NCI-H510A (cell line): ENCODE measurements at regions not wholly inside any gene's neighbourhood (a gene's known extent, or its start where the extent isn't known, plus 50 kb on each side); places are given as distances from the start of the nearest gene placed in this dataset.
A peak's percentile ranks its signal among the peaks of the same experiment; 100 is the strongest.
"Not testable (repeated sequence)": the region's sequence is repeated elsewhere in the genome, so short reads cannot be mapped to it uniquely, and the experiment has no call there.

Experiments used
- DNase-seq: peaks from one replicate; lab custom pipeline; 2025; lab: John Stamatoyannopoulos, UW

GRCh38 chr2:106009096-106009495, 185.0 kb downstream of the UXS1 start:
- DNase-seq = no peak

- no peak for DNase-seq
Observed at GRCh38 chr2:106004851-106005250, 189.2 kb downstream of the UXS1 start.

GRCh38 chr2:105999211-105999989, 194.7 kb downstream of the UXS1 start:
- DNase-seq = no peak

- DNase-seq = no peak
Observed at GRCh38 chr2:105997711-105998110, 196.4 kb downstream of the UXS1 start.

GRCh38 chr2:105990624-105991023, 203.5 kb downstream of the UXS1 start:
- no peak for DNase-seq

- not testable (repeated sequence) for DNase-seq
Observed at GRCh38 chr2:105989803-105990202, 204.3 kb downstream of the UXS1 start.

- no peak for DNase-seq
Observed at GRCh38 chr2:105989070-105989469, 205.0 kb downstream of the UXS1 start.

GRCh38 chr2:105977807-105978206, 216.3 kb downstream of the UXS1 start:
- DNase-seq = no peak

- no peak for DNase-seq
Observed at GRCh38 chr2:105977212-105977611, 216.9 kb downstream of the UXS1 start.

- no peak for DNase-seq
Observed at GRCh38 chr2:105974812-105975211, 219.3 kb downstream of the UXS1 start.

GRCh38 chr2:105972927-105973326, 221.2 kb downstream of the UXS1 start:
- DNase-seq = no peak

GRCh38 chr2:105972246-105972645, 221.9 kb downstream of the UXS1 start:
- DNase-seq = no peak

GRCh38 chr2:105969552-105969951, 224.5 kb downstream of the UXS1 start:
- peak; percentile 11 for DNase-seq

- DNase-seq = no peak
Observed at GRCh38 chr2:105962221-105962620, 217.5 kb downstream of the NCK2 start.

GRCh38 chr2:105961599-105962146, 217.0 kb downstream of the NCK2 start:
- peak; percentile 61 for DNase-seq

- DNase-seq = no peak
Observed at GRCh38 chr2:105959357-105959756, 214.6 kb downstream of the NCK2 start.

- DNase-seq = no peak
Observed at GRCh38 chr2:105954891-105955290, 210.2 kb downstream of the NCK2 start.

- DNase-seq = no peak
Observed at GRCh38 chr2:105953942-105954341, 209.2 kb downstream of the NCK2 start.

GRCh38 chr2:105952131-105952530, 207.4 kb downstream of the NCK2 start:
- no peak for DNase-seq

GRCh38 chr2:105951384-105951694, 206.6 kb downstream of the NCK2 start:
- no peak for DNase-seq

GRCh38 chr2:105950521-105951383, 206.0 kb downstream of the NCK2 start:
- no peak for DNase-seq

- no peak for DNase-seq
Observed at GRCh38 chr2:105943977-105944376, 199.3 kb downstream of the NCK2 start.
